SJSA1 (cell line): ENCODE measurements at regions not wholly inside any gene's neighbourhood (a gene's known extent, or its start where the extent isn't known, plus 50 kb on each side); places are given as distances from the start of the nearest gene placed in this dataset.

Experiments
- DNase-seq, 2 experiments: peaks; one replicate each; pipeline ENCODE4 v3.0.0-alpha.2; 2015 to 2020; ENCODE audit warnings: low spot score in 2 of 2, low read depth in 1 of 2
- H3K27ac ChIP-seq: fragments of 250-450 bp; sonication (Bioruptor Pico); 2 replicates; pipeline ENCODE4 v1.5.1; 2020; ENCODE audit warnings: mild to moderate bottlenecking, moderate library complexity
- H3K27me3 ChIP-seq: fragments of 250-450 bp; sonication (Bioruptor Pico); replicated peaks from 2 replicates; pipeline ENCODE4 v1.5.1; 2020; ENCODE audit warnings: mild to moderate bottlenecking, moderate library complexity
- H3K36me3 ChIP-seq: fragments of 250-450 bp; sonication (Bioruptor Pico); 2 replicates; pipeline ENCODE4 v1.5.1; 2020; ENCODE audit warnings: mild to moderate bottlenecking
- H3K4me1 ChIP-seq: fragments of 250-450 bp; sonication (Bioruptor Pico); replicated peaks from 2 replicates; pipeline ENCODE4 v1.6.1; 2021; ENCODE audit warnings: mild to moderate bottlenecking
- H3K4me3 ChIP-seq: fragments of 250-450 bp; sonication (Bioruptor Pico); 2 replicates; pipeline ENCODE4 v1.5.1; 2020; ENCODE audit warnings: mild to moderate bottlenecking
- H3K9me3 ChIP-seq: fragments of 250-450 bp; sonication (Bioruptor Pico); replicated peaks from 2 replicates; pipeline ENCODE4 v1.5.1; 2020; ENCODE audit warnings: mild to moderate bottlenecking

- Histone ChIP-seq H3K9me3 (no peaks in the 10 kb centered on the region), H3K4me1 (peaks cover 38% of the 10 kb centered on the region), H3K27me3 (no peaks in the 10 kb centered on the region), H3K36me3 (no peaks in the 10 kb centered on the region), H3K27ac (no peak overlapping the region), H3K4me3 (no peak overlapping the region)
- no peak for DNase-seq
Observed at GRCh38 chr2:236764716-236765115, 195.1 kb downstream of the ACKR3 start.

GRCh38 chr2:236765478-236765877 is 195.9 kb downstream of the ACKR3 start:
- H3K36me3 ChIP-seq = no peaks in the 10 kb centered on the region
- no peak overlapping the region for H3K4me3 ChIP-seq
- peaks cover 46% of the 10 kb centered on the region for H3K4me1 ChIP-seq
- no peaks in the 10 kb centered on the region for H3K27me3 ChIP-seq
- no peak for DNase-seq
- no peak overlapping the region for H3K27ac ChIP-seq
- H3K9me3 ChIP-seq = no peaks in the 10 kb centered on the region

GRCh38 chr2:236766850-236767249 is 197.2 kb downstream of the ACKR3 start:
- Histone ChIP-seq H3K27me3 (no peaks in the 10 kb centered on the region), H3K36me3 (no peaks in the 10 kb centered on the region), H3K9me3 (no peaks in the 10 kb centered on the region), H3K4me3 (no peak overlapping the region), H3K4me1 (peaks cover 50% of the 10 kb centered on the region), H3K27ac (no peak overlapping the region)
- no peak for DNase-seq

GRCh38 chr2:236767941-236768340 is 198.3 kb downstream of the ACKR3 start:
- Histone ChIP-seq H3K36me3 (no peaks in the 10 kb centered on the region), H3K4me3 (no peak overlapping the region), H3K27ac (peak overlapping the region; percentile 96), H3K27me3 (no peaks in the 10 kb centered on the region), H3K4me1 (peaks cover 50% of the 10 kb centered on the region), H3K9me3 (no peaks in the 10 kb centered on the region)
- no peak for DNase-seq

GRCh38 chr2:236768393-236769140 is 198.9 kb downstream of the ACKR3 start:
- H3K27me3 ChIP-seq = no peaks in the 10 kb centered on the region

GRCh38 chr2:236769981-236770671 is 200.5 kb downstream of the ACKR3 start:
- DNase-seq = peak; percentile 95 to 99
- H3K36me3 ChIP-seq = no peaks in the 10 kb centered on the region
- H3K4me1 ChIP-seq = peaks cover 50% of the 10 kb centered on the region
- H3K27me3 ChIP-seq = no peaks in the 10 kb centered on the region
- no peaks in the 10 kb centered on the region for H3K9me3 ChIP-seq
- no peak overlapping the region for H3K4me3 ChIP-seq
- peak overlapping the region; percentile 96 for H3K27ac ChIP-seq

More at GRCh38 chr2:236768393-236769140, 198.9 kb downstream of the ACKR3 start:
- no peak overlapping the region for H3K4me3 ChIP-seq
- DNase-seq = peak; percentile 89 to 94
- H3K9me3 ChIP-seq = no peaks in the 10 kb centered on the region
- H3K36me3 ChIP-seq = no peaks in the 10 kb centered on the region
- H3K4me1 ChIP-seq = peaks cover 50% of the 10 kb centered on the region
- peak overlapping the region; percentile 96 for H3K27ac ChIP-seq

- H3K9me3 ChIP-seq = no peaks in the 10 kb centered on the region
- no peak overlapping the region for H3K4me3 ChIP-seq
- H3K27me3 ChIP-seq = no peaks in the 10 kb centered on the region
- no peaks in the 10 kb centered on the region for H3K36me3 ChIP-seq
- DNase-seq = no peak
- no peak overlapping the region for H3K27ac ChIP-seq
- H3K4me1 ChIP-seq = peaks cover 51% of the 10 kb centered on the region
Observed at GRCh38 chr2:236772220-236772837, 202.7 kb downstream of the ACKR3 start.

GRCh38 chr2:236773206-236773605 is 203.6 kb downstream of the ACKR3 start:
- Histone ChIP-seq H3K27me3 (no peaks in the 10 kb centered on the region), H3K4me3 (no peak overlapping the region), H3K36me3 (no peaks in the 10 kb centered on the region), H3K9me3 (no peaks in the 10 kb centered on the region), H3K4me1 (peaks cover 48% of the 10 kb centered on the region), H3K27ac (no peak overlapping the region)
- no peak for DNase-seq

- no peak overlapping the region for H3K27ac ChIP-seq
- no peaks in the 10 kb centered on the region for H3K9me3 ChIP-seq
- H3K27me3 ChIP-seq = no peaks in the 10 kb centered on the region
- DNase-seq = no peak
- no peaks in the 10 kb centered on the region for H3K36me3 ChIP-seq
- H3K4me1 ChIP-seq = peaks cover 38% of the 10 kb centered on the region
- no peak overlapping the region for H3K4me3 ChIP-seq
Observed at GRCh38 chr2:236774171-236774570, 204.5 kb downstream of the ACKR3 start.

- Histone ChIP-seq H3K4me1 (peaks cover 25% of the 10 kb centered on the region), H3K9me3 (no peaks in the 10 kb centered on the region), H3K27ac (peak overlapping the region; percentile 74; the same call in 1 of the 2 replicates), H3K4me3 (no peak overlapping the region), H3K36me3 (no peaks in the 10 kb centered on the region), H3K27me3 (no peaks in the 10 kb centered on the region)
- peak in 1 of 2 experiments; percentile 16 for DNase-seq
Observed at GRCh38 chr2:236775511-236775910, 205.9 kb downstream of the ACKR3 start.

- no peak overlapping the region for H3K4me3 ChIP-seq
- DNase-seq = no peak
- H3K27me3 ChIP-seq = no peaks in the 10 kb centered on the region
- H3K9me3 ChIP-seq = no peaks in the 10 kb centered on the region
- H3K36me3 ChIP-seq = no peaks in the 10 kb centered on the region
- peaks cover 21% of the 10 kb centered on the region for H3K4me1 ChIP-seq
- peak overlapping the region; percentile 74 for H3K27ac ChIP-seq
Observed at GRCh38 chr2:236776206-236776605, 206.6 kb downstream of the ACKR3 start.

- no peaks in the 10 kb centered on the region for H3K36me3 ChIP-seq
- H3K9me3 ChIP-seq = no peaks in the 10 kb centered on the region
- H3K4me3 ChIP-seq = no peak overlapping the region
- H3K27me3 ChIP-seq = no peaks in the 10 kb centered on the region
- H3K27ac ChIP-seq = peak overlapping the region; percentile 74
- peak; percentile 84 to 93 for DNase-seq
- H3K4me1 ChIP-seq = peaks cover 21% of the 10 kb centered on the region
Observed at GRCh38 chr2:236776695-236777251, 207.1 kb downstream of the ACKR3 start.

GRCh38 chr2:236777408-236777807 is 207.8 kb downstream of the ACKR3 start:
- Histone ChIP-seq H3K9me3 (no peaks in the 10 kb centered on the region), H3K36me3 (no peaks in the 10 kb centered on the region), H3K27ac (peak overlapping the region; percentile 74), H3K27me3 (no peaks in the 10 kb centered on the region), H3K4me1 (peaks cover 27% of the 10 kb centered on the region), H3K4me3 (no peak overlapping the region)
- DNase-seq = no peak
